GM18870 (cell line): ENCODE measurements at regions not wholly inside any gene's neighbourhood (a gene's known extent, or its start where the extent isn't known, plus 50 kb on each side); places are given as distances from the start of the nearest gene placed in this dataset.

ENCODE experiments used
- ATAC-seq: cut with Tn5 transposase; IDR thresholded peaks from one replicate; pipeline ENCODE4 v1.9.1; 2021; ENCODE audit warnings: moderate library complexity; ENCODE audit not compliant: unreplicated experiment

GRCh38 chr5:111914966-111915636 lies 158.1 kb upstream of the NREP start:
- ATAC-seq, result no peak

GRCh38 chr5:111902436-111902835 lies 145.4 kb upstream of the NREP start:
- ATAC-seq, result no peak

GRCh38 chr5:111901296-111901695 lies 144.3 kb upstream of the NREP start:
- ATAC-seq, result no peak

GRCh38 chr5:111892949-111893348 lies 136.0 kb upstream of the NREP start:
- no peak for ATAC-seq

- no peak for ATAC-seq
These were observed 130.7 kb upstream of the NREP start for GRCh38 chr5:111887706-111888105.

- ATAC-seq, result no peak
These were observed 112.7 kb upstream of the NREP start for GRCh38 chr5:111869681-111870080.

- no peak for ATAC-seq
These were observed 108.4 kb upstream of the NREP start for GRCh38 chr5:111865356-111865755.

- ATAC-seq, result no peak
These were observed 106.8 kb upstream of the NREP start for GRCh38 chr5:111863801-111864200.

- ATAC-seq, result no peak
These were observed 102.7 kb upstream of the NREP start for GRCh38 chr5:111859533-111860270.

GRCh38 chr5:111859031-111859430 lies 102.0 kb upstream of the NREP start:
- no peak for ATAC-seq

- no peak for ATAC-seq
These were observed 100.6 kb upstream of the NREP start for GRCh38 chr5:111857623-111858022.

- no peak for ATAC-seq
These were observed 100.0 kb upstream of the NREP start for GRCh38 chr5:111856876-111857466.

GRCh38 chr5:111855356-111855755 lies 98.4 kb upstream of the NREP start:
- ATAC-seq, result no peak

GRCh38 chr5:111854186-111854585 lies 97.2 kb upstream of the NREP start:
- ATAC-seq, result no peak

- peak; percentile 66 for ATAC-seq
These were observed 96.8 kb upstream of the NREP start for GRCh38 chr5:111853748-111854147.

GRCh38 chr5:111851631-111852548 lies 94.9 kb upstream of the NREP start:
- no peak for ATAC-seq

- ATAC-seq, result no peak
These were observed 91.5 kb upstream of the NREP start for GRCh38 chr5:111848476-111848875.

- no peak for ATAC-seq
These were observed 90.3 kb upstream of the NREP start for GRCh38 chr5:111847052-111847925.

GRCh38 chr5:111840036-111840674 lies 83.2 kb upstream of the NREP start:
- no peak for ATAC-seq

- no peak for ATAC-seq
These were observed 82.4 kb upstream of the NREP start for GRCh38 chr5:111839438-111839837.
